Esophagus muscularis mucosa (tissue), 4 donors: ENCODE measurements at regions not wholly inside any gene's neighbourhood (a gene's known extent, or its start where the extent isn't known, plus 50 kb on each side); places are given as distances from the start of the nearest gene placed in this dataset.

Experiments used
- DNase-seq: peaks from one replicate; pipeline ENCODE4 v3.0.0-alpha.2; 2017; ENCODE audit errors: extremely low spot score
- H3K27ac ChIP-seq, 4 donors: fragments of 200-600 bp; sonication (generic); replicated peaks in 1 of 4; 1 replicate in 3 of 4; 2 replicates in 1 of 4; pipeline ENCODE4 v1.5.1; 2016 to 2019; ENCODE audit warnings: mild to moderate bottlenecking in 1 of 4
- H3K27me3 ChIP-seq, 4 donors: fragments of 200-600 bp; sonication (generic); one replicate each; pipeline versions ENCODE4 v1.5.1 to v1.6.0; 2016 to 2019
- H3K36me3 ChIP-seq, 4 donors: fragments of 200-600 bp; sonication (generic); one replicate each; pipeline ENCODE4 v1.5.1; 2016 to 2019
- H3K4me1 ChIP-seq, 4 donors: fragments of 200-600 bp; sonication (generic); one replicate each; pipeline ENCODE4 v1.5.1; 2016 to 2019
- H3K4me3 ChIP-seq, 4 donors: fragments of 200-600 bp; sonication (generic); 1 replicate in 2 of 4; 2 replicates in 2 of 4; pipeline ENCODE4 v1.5.1; 2016 to 2019; ENCODE audit warnings: mild to moderate bottlenecking in 4 of 4, moderate library complexity in 1 of 4
- H3K9me3 ChIP-seq, 4 donors: fragments of 200-600 bp; sonication (generic); 1 replicate in 3 of 4; 2 replicates in 1 of 4; pipeline ENCODE4 v1.5.1; 2016 to 2019
- EP300 ChIP-seq: sonication (generic); formaldehyde crosslinking; IDR thresholded peaks from one replicate; pipeline ENCODE4 v1.6.1; 2017; ENCODE audit warnings: antibody characterized with exemption
- POLR2A ChIP-seq: fragments of 450-650 bp; IDR thresholded peaks from one replicate; pipeline ENCODE4 v1.6.1; 2017; ENCODE audit warnings: antibody characterized with exemption, moderate library complexity, mild to moderate bottlenecking, low read depth
- POLR2AphosphoS5 ChIP-seq, 2 donors: sonication (generic); formaldehyde crosslinking; IDR thresholded peaks; one replicate each; pipeline ENCODE4 v1.6.1; 2017; ENCODE audit warnings: antibody characterized with exemption in 2 of 2
- WGBS: methylation state at CpG from one replicate; pipeline ENCODE4 v1.1.5; 2018; 5-methylcytosine and 5-hydroxymethylcytosine counted together
- intact Hi-C: fragments of 100-400 bp; cut with DNase I; formaldehyde crosslinking; loops from one replicate; pipeline ENCODE4 v1.15.1; 2023
- TF ChIP-seq, protein P1 (sequence below), 3 experiments: fragments of 200-600 bp in 2 of 3; fragments of 450-650 bp in 1 of 3; sonication (generic) in 2 of 3; IDR thresholded peaks; one replicate each; pipeline ENCODE4 v1.5.1; 2017 to 2019; ENCODE audit warnings: antibody characterized with exemption in 3 of 3, mild to moderate bottlenecking in 2 of 3, moderate library complexity in 1 of 3

DNA sequence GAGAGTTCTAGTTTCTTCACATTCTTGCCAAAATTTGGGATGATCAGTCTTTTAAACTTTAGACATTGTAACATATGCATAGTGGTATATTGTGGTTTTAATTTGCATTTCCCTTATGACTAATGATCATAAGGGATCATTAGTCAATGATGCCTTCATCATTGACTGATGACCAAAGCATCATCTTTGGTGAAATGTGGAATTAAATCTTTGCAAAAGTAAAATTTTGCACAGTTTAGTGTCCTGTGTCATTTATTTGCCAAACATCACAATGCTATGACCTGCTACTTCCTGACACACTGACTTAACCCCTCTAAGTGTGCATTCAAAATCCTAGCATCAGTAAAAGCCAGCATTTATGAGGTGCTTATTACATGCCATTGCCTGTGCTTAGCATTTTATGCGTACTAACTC lies 58.9 kb upstream of the SLC1A4 start:
- WGBS, result 93% methylated on average over 1 of the region's 1 CpG
- H3K27ac ChIP-seq, result no peak overlapping the region
- TF ChIP-seq EP300 (no peak), POLR2A (no peak), POLR2AphosphoS5 (IDR thresholded peaks at IDR 0.05) (no peak)
- TF ChIP-seq, protein P1, sequence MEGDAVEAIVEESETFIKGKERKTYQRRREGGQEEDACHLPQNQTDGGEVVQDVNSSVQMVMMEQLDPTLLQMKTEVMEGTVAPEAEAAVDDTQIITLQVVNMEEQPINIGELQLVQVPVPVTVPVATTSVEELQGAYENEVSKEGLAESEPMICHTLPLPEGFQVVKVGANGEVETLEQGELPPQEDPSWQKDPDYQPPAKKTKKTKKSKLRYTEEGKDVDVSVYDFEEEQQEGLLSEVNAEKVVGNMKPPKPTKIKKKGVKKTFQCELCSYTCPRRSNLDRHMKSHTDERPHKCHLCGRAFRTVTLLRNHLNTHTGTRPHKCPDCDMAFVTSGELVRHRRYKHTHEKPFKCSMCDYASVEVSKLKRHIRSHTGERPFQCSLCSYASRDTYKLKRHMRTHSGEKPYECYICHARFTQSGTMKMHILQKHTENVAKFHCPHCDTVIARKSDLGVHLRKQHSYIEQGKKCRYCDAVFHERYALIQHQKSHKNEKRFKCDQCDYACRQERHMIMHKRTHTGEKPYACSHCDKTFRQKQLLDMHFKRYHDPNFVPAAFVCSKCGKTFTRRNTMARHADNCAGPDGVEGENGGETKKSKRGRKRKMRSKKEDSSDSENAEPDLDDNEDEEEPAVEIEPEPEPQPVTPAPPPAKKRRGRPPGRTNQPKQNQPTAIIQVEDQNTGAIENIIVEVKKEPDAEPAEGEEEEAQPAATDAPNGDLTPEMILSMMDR (IDR thresholded peaks at IDR 0.05), result no peak
- intact Hi-C loops, result no loop called here
- DNase-seq, result no peak
- H3K4me1 ChIP-seq, result no peaks in the 10 kb centered on the region
- no peaks in the 10 kb centered on the region for H3K27me3 ChIP-seq
- no peaks in the 10 kb centered on the region for H3K36me3 ChIP-seq
- no peak overlapping the region for H3K4me3 ChIP-seq
- no peaks in the 10 kb centered on the region for H3K9me3 ChIP-seq

DNA sequence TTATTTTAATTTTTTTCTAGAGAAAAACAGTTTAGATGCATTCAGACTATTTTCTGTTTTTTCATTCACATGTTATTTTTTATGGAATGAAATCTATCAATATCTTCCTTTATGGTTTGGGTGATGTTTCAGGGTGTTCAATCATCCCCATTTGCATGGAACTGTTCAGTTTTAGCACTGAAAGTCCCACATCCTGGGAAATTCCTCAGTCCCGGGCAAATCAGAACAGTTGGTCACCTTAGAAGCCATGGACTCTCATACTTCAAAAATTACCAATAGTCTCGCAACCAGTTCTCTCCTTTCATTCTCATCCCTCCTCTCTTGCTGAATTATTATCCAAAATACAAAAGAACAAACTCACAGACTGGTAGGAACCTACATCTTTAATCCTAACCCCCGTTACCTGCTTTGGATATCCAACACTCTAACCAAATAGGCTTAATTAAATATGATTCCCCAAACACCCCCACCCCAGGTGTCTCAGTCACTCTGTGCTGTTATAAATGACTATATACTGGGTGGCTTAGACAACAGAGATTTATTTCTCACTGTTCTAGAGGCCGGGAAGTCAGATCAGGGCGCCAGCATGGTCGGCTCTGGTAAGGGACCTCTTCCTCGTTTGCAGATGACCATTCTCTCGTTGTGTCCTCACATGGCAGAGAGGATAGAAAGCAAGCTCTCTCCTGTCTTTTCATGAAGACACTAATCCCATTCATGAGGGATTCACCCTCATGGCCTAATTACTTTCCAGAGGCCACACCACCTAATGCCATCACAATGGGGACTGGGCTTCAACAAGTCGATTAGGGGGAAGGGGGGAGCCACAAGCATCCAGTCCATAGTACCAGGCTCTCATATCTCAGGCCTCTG lies 57.7 kb upstream of the SLC1A4 start:
- no peaks in the 10 kb centered on the region for H3K27me3 ChIP-seq
- no peak for TF ChIP-seq POLR2AphosphoS5 (IDR thresholded peaks at IDR 0.05)
- H3K27ac ChIP-seq, result no peak overlapping the region
- no peaks in the 10 kb centered on the region for H3K36me3 ChIP-seq
- intact Hi-C loops, result no loop called here
- H3K4me3 ChIP-seq, result no peak overlapping the region
- H3K4me1 ChIP-seq, result no peaks in the 10 kb centered on the region
- H3K9me3 ChIP-seq, result no peaks in the 10 kb centered on the region
- WGBS, result 94% methylated on average over 6 of the region's 9 CpGs
- DNase-seq, result no peak

- Histone ChIP-seq H3K4me1 (no peaks in the 10 kb centered on the region), H3K36me3 (no peaks in the 10 kb centered on the region), H3K27ac (no peak overlapping the region), H3K9me3 (no peaks in the 10 kb centered on the region), H3K27me3 (no peaks in the 10 kb centered on the region), H3K4me3 (no peak overlapping the region)
- no peak for TF ChIP-seq POLR2AphosphoS5 (IDR thresholded peaks at IDR 0.05)
- no peak for TF ChIP-seq EP300
- TF ChIP-seq POLR2A, result no peak
- TF ChIP-seq, protein P1 (IDR thresholded peaks at IDR 0.05), result no peak
- 42% methylated on average over 1 of the region's 1 CpG for WGBS
- DNase-seq, result no peak
- intact Hi-C loops, result no loop called here
These were observed 57.2 kb upstream of the SLC1A4 start for GRCh38 chr2:64932116-64932370.

- H3K4me1 ChIP-seq, result no peaks in the 10 kb centered on the region
- 71% methylated on average over 9 of the region's 9 CpGs for WGBS
- H3K9me3 ChIP-seq, result no peaks in the 10 kb centered on the region
- H3K27me3 ChIP-seq, result no peaks in the 10 kb centered on the region
- no peak for DNase-seq
- H3K36me3 ChIP-seq, result no peaks in the 10 kb centered on the region
- H3K4me3 ChIP-seq, result no peak overlapping the region
- intact Hi-C loops, result no loop called here
- TF ChIP-seq, protein P1 (IDR thresholded peaks at IDR 0.05), result no peak
- TF ChIP-seq EP300 (no peak), POLR2A (no peak), POLR2AphosphoS5 (IDR thresholded peaks at IDR 0.05) (no peak)
- no peak overlapping the region for H3K27ac ChIP-seq
These were observed 56.6 kb upstream of the SLC1A4 start for GRCh38 chr2:64932371-64933216.

DNA sequence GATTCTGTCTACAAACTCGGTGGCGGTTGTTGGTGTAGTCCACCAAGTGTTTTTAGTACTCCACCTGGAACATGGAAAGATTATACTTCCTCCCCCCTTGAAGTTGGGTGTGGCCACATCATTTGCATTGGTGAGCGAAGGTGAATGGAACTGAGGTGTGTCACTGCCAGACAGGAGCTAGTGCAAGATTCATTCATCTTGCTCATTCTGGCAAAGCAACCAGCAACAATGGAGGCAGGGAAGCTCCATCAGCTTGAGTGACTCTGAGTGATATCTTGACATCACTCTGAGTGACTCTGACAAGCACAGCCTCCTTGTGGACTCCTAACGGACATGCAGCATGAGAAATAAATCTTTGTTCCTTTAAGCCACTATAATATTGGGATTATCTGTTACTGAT lies 54.7 kb upstream of the SLC1A4 start:
- intact Hi-C loops, result no loop called here
- no peak overlapping the region for H3K27ac ChIP-seq
- H3K4me3 ChIP-seq, result no peak overlapping the region
- 93% methylated on average over 3 of the region's 4 CpGs for WGBS
- no peaks in the 10 kb centered on the region for H3K4me1 ChIP-seq
- DNase-seq, result no peak
- H3K27me3 ChIP-seq, result no peaks in the 10 kb centered on the region
- TF ChIP-seq, protein P1 (IDR thresholded peaks at IDR 0.05), result no peak
- TF ChIP-seq POLR2AphosphoS5 (IDR thresholded peaks at IDR 0.05) (no peak), EP300 (no peak), POLR2A (no peak)
- H3K36me3 ChIP-seq, result no peaks in the 10 kb centered on the region
- H3K9me3 ChIP-seq, result no peaks in the 10 kb centered on the region
